A204.1 (cell line): ENCODE measurements at regions not wholly inside any gene's neighbourhood (a gene's known extent, or its start where the extent isn't known, plus 50 kb on each side); places are given as distances from the start of the nearest gene placed in this dataset.

Experiments used
- FAIRE-seq: peaks from 2 replicates; lab custom pipeline; 2012; peaks lifted over from hg19 to GRCh38; lab: Jason Lieb, UNC

DNA sequence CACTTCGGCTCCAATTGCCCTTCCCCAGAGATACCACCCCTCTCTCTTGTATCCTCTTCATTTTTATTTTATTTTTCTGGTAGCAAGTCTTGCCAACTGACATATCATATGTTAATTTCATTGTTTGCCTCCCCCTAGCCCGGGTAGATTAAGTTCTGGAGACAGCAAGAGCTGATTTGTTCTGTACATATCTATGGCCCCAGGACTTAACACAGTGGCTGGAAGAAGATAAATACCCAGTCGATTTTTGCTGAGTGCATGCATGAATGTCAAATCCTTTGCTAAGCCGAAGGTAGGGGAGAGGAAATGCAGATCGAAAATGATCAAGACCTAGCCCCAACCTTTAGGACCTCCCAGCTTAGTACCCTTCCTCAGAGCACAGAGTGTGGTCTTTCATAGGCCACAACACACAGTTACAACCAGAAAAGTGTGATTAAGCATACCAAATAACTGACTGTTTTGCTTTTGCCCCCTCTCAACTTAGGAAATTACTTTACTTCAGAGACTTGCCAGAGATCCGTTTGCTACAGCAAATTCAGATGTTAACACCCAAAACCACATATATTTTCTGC is 58.7 kb upstream of the KLF3 start:
- FAIRE-seq, result no peak

DNA sequence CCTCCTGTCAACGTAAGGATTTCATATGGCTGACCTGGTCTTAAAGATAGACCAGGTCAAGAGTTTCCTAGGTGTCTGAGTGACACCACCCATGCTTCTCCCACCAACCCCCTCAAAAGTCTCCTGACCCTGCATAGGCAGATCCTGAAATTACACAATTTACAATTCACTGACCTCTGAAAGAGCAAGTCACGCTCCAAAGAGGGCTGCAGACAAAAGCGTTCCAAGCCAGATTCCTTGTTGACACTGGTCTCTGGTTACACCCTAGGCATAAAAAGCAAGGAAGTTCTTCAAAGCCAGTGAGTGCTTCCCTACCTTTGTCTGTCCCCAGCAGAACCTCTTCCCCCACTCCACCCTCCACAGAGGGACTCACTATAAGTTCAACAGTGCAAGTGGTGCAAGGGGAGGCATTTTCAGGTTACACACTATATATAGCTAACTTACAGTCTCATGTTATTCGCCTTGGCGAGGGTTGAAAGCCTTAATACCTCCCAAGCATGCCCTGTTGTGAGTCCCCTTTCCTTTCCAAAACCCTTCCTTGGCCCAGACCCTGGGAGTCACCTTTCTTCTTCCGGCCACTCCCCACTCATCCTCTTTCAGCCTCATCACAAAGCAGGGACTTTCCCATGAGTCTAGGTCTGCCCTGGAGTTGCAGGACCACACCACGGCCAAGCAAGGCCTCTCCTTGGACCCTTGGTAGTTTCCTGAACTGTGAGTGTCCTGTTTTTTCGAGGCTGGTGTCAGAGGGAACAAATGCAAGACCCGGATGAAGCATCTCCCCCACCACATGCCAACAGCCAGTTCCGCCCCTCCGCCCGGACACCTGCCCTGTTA is 58.0 kb upstream of the KLF3 start:
- FAIRE-seq, result no peak

DNA sequence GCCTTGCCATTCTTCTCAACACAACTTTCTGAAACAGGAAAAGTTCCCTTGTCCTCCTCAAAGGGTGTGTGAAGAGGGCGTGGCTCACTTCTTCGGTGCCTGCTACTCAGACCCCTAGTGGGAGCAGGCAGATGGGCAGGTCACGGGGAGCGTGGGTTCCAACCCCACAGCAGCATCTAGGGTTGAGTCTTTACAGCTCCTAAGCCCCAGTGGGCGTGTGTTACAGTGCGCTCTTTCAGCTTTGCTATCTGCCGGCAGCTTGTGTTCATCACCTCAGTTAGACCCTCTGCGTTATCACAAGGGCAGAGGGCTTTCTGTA is 57.5 kb upstream of the KLF3 start:
- no peak for FAIRE-seq

DNA sequence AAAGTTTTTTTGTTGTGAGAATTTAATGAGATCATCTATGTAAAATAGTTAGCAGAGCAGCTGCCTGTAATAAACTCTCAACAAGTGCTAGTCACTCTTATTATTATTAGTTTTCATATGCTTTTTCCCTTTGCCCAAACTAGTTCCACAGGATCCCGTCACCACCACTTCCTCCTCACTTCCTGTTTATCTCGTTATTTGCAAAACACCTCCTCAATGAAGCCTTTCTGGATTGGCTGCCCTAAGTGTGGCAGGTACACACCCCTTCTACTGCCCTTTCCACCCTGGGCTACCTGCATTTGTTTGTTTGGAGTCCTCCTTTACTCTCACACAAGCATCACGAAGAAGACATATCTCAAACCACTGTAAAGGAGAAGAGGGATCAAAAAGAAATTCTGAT is 54.4 kb upstream of the KLF3 start:
- FAIRE-seq, result no peak

DNA sequence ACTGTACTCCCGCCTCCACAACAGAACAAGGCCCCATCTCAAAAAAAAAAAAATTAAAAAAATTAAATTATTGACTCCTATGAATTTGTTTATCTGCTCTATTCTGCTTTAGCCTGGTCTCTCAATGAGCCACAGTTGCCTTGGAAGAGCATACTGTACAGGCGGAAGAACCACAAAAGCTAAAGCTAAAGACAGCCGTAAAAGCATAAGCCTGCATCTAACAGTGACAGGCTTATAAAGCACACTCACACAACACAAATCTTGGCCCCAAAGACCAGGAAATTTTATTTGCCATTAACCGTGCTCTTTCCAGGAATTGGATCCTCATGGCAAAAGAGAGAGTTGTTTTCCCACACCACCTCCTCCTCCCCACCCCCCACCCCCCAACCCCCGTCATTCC is 53.5 kb upstream of the KLF3 start:
- FAIRE-seq, result no peak

DNA sequence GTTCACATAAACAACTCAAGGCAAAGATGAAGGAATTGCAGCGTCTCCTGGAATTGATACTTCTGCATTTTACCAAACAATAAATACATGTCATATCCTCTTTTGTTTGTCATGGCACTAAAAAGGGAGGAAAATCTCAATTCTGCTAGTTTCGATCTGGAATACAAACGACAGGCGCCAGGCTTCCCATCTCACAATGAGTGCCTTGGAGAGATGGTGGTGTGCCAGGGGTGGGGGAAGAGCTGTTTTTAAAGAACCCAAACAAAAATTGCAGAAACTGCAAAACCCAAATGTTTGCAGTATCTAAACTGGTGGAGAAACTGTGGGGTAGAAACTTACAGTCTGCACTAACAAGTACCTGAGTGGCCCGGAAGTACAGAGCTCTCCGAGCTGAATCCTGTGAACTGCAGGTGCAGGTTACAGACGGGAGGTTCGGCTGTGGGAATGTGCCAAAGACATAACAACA is 53.0 kb upstream of the KLF3 start:
- FAIRE-seq, result no peak

DNA sequence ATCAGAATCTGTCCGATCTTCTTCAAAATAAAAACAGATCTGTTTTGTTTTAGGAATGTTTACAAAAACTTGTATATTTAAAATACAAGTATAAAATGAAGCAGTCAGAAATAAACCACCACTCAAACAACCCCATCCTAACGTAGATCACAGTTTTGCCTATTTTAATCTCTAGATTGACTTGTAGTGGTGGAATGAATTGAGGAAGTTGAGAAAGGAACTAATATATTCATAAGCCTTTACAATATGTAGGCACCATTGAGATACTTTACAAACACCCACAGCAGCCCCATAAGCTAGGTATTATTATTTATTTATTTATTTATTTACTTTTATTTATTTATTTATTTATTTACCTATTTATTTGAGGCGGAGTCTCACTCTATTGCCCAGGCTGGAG is 52.3 kb upstream of the KLF3 start:
- no peak for FAIRE-seq

DNA sequence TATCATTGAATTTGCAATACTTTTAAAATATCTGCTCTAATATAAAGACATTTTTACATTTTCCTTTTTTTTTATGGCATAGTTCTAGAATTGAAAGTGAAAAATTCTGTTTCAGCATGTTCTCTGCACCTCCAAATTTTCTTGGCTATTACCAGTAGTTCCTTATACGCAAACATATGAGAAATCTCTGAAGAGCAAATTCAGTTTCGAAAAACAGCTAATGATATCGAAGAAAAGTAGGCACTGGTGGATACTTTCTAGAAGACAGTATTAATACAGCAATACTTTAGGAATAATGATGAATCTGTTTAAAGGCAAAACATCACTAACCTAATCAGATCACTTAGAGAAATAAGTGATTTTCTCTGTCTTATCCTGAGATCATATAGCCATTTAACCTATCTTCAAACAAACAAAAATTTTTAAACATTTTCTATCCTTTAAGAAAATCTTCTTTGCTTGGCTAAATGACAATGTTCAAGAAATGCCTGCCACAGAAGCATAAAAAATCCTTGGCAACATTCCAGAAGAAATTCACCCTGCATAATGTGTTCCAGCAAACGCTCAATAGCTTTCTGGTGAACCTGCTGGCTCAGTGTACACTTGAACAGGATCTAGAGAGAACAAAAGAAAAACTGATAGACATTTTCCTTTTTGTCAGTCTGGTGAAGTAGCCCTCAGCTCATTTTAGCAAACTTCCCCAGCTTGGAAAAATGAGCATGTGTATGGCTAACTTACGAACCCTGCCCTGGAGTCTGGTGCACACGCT is 51.2 kb upstream of the KLF3 start:
- no peak for FAIRE-seq
